Activated CD8-positive, alpha-beta T cell treated with anti-CD3 and anti-CD28 coated beads, Interleukin-2, amount 10 ng/mL, durations not matched to agents 7 days and 5 days (primary cell): ENCODE measurements at regions not wholly inside any gene's neighbourhood (a gene's known extent, or its start where the extent isn't known, plus 50 kb on each side); places are given as distances from the start of the nearest gene placed in this dataset.
"Not testable (repeated sequence)": the region's sequence is repeated elsewhere in the genome, so short reads cannot be mapped to it uniquely, and the experiment has no call there.

Source experiments
- ATAC-seq: fragments of 150-1000 bp; cut with Tn5 transposase; one replicate; pipeline ENCODE4 v1.10.0; 2021; ENCODE audit warnings: moderate library complexity
- CTCF ChIA-PET: fragments of 350-600 bp; sonication (Branson Sonifier 250); formaldehyde crosslinking; loops from one replicate; lab custom pipeline; 2021; ENCODE audit warnings: antibody characterized with exemption; lab: Charles Lee
- POLR2A ChIA-PET: fragments of 350-600 bp; sonication (Branson Sonifier 250); formaldehyde crosslinking; loops from one replicate; lab custom pipeline; 2021; ENCODE audit warnings: antibody characterized with exemption; lab: Charles Lee
- DNase-seq: peaks from one replicate; pipeline ENCODE4 v3.0.0-alpha.2; 2020
- H3K27ac Mint-ChIP-seq: one replicate; pipeline ENCODE4 v1.8.0; 2021; ENCODE audit warnings: mild to moderate bottlenecking, mixed read lengths
- H3K27me3 Mint-ChIP-seq: one replicate; pipeline ENCODE4 v1.8.0; 2021; ENCODE audit warnings: low read depth, mixed read lengths
- H3K36me3 Mint-ChIP-seq: one replicate; pipeline ENCODE4 v1.8.0; 2021; ENCODE audit warnings: low read depth, mixed read lengths
- H3K4me1 Mint-ChIP-seq: one replicate; pipeline ENCODE4 v1.8.0; 2021; ENCODE audit warnings: low read depth, mixed read lengths
- H3K4me3 Mint-ChIP-seq: one replicate; pipeline ENCODE4 v1.8.0; 2021; ENCODE audit warnings: mild to moderate bottlenecking, mixed read lengths
- H3K9me3 Mint-ChIP-seq: one replicate; pipeline ENCODE4 v1.8.0; 2022; ENCODE audit warnings: mixed read lengths; ENCODE audit not compliant: insufficient read depth

GRCh38 chr2:203606051-203606450 lies 71.0 kb upstream of the RAPH1 start:
- Mint-ChIP-seq H3K9me3 (no peaks in the 10 kb centered on the region), H3K27ac (no peak overlapping the region), H3K4me1 (no peaks in the 10 kb centered on the region), H3K4me3 (no peak overlapping the region), H3K36me3 (no peaks in the 10 kb centered on the region), H3K27me3 (peaks cover 11% of the 10 kb centered on the region)
- no peak for DNase-seq
- no peak for ATAC-seq
- ChIA-PET CTCF (no interaction called here), POLR2A (no interaction called here)

- Mint-ChIP-seq H3K36me3 (no peaks in the 10 kb centered on the region), H3K9me3 (no peaks in the 10 kb centered on the region), H3K27me3 (peaks cover under 1% of the 10 kb centered on the region), H3K4me1 (no peaks in the 10 kb centered on the region), H3K27ac (no peak overlapping the region), H3K4me3 (no peak overlapping the region)
- no peak for DNase-seq
- ChIA-PET CTCF (interaction anchor here (1.2 kb wide), 2 partner anchors 11 to 205 kb away, joined by 3 read pairs; no protein-coding TSS in a partner anchor), POLR2A (no interaction called here)
- no peak for ATAC-seq
Measured at GRCh38 chr2:203610558-203610957, 75.5 kb upstream of the RAPH1 start.

GRCh38 chr2:203612246-203612645 lies 77.1 kb upstream of the RAPH1 start:
- no peaks in the 10 kb centered on the region for H3K36me3 Mint-ChIP-seq
- H3K4me3 Mint-ChIP-seq, result no peak overlapping the region
- peaks cover 2% of the 10 kb centered on the region for H3K27me3 Mint-ChIP-seq
- no peaks in the 10 kb centered on the region for H3K4me1 Mint-ChIP-seq
- POLR2A ChIA-PET, result no interaction called here
- CTCF ChIA-PET, result interaction anchor here (0.8 kb wide), 1 partner anchor 13 kb away, joined by 3 read pairs; no protein-coding TSS in a partner anchor
- DNase-seq (no peak), ATAC-seq (no peak)
- H3K27ac Mint-ChIP-seq, result no peak overlapping the region
- no peaks in the 10 kb centered on the region for H3K9me3 Mint-ChIP-seq

GRCh38 chr2:203619267-203619878 lies 84.3 kb upstream of the RAPH1 start:
- ATAC-seq (no peak), DNase-seq (no peak)
- Mint-ChIP-seq H3K27me3 (peaks cover 2% of the 10 kb centered on the region), H3K4me1 (peaks cover 6% of the 10 kb centered on the region), H3K9me3 (peaks cover 4% of the 10 kb centered on the region), H3K36me3 (no peaks in the 10 kb centered on the region), H3K27ac (no peak overlapping the region), H3K4me3 (no peak overlapping the region)
- POLR2A ChIA-PET, result no interaction called here
- CTCF ChIA-PET, result no interaction called here

GRCh38 chr2:203621981-203622515 lies 84.4 kb upstream of the CD28 start:
- no peak overlapping the region for H3K27ac Mint-ChIP-seq
- DNase-seq (no peak), ATAC-seq (no peak)
- ChIA-PET CTCF (no interaction called here), POLR2A (no interaction called here)
- peaks cover 6% of the 10 kb centered on the region for H3K4me1 Mint-ChIP-seq
- peaks cover 4% of the 10 kb centered on the region for H3K9me3 Mint-ChIP-seq
- no peaks in the 10 kb centered on the region for H3K27me3 Mint-ChIP-seq
- H3K36me3 Mint-ChIP-seq, result no peaks in the 10 kb centered on the region
- no peak overlapping the region for H3K4me3 Mint-ChIP-seq

GRCh38 chr2:203623096-203623495 lies 83.3 kb upstream of the CD28 start:
- Mint-ChIP-seq H3K4me3 (no peak overlapping the region), H3K27me3 (no peaks in the 10 kb centered on the region), H3K36me3 (no peaks in the 10 kb centered on the region), H3K4me1 (peaks cover 6% of the 10 kb centered on the region), H3K9me3 (peaks cover 4% of the 10 kb centered on the region), H3K27ac (no peak overlapping the region)
- ATAC-seq, result no peak
- DNase-seq, result no peak
- ChIA-PET POLR2A (no interaction called here), CTCF (no interaction called here)

- Mint-ChIP-seq H3K9me3 (peaks cover 4% of the 10 kb centered on the region), H3K36me3 (no peaks in the 10 kb centered on the region), H3K4me1 (peaks cover 6% of the 10 kb centered on the region), H3K27me3 (no peaks in the 10 kb centered on the region), H3K4me3 (no peak overlapping the region), H3K27ac (no peak overlapping the region)
- no peak for DNase-seq
- CTCF ChIA-PET, result no interaction called here
- POLR2A ChIA-PET, result no interaction called here
- ATAC-seq, result no peak
Measured at GRCh38 chr2:203623661-203624060, 82.8 kb upstream of the CD28 start.

GRCh38 chr2:203625701-203626100 lies 80.7 kb upstream of the CD28 start:
- no peaks in the 10 kb centered on the region for H3K27me3 Mint-ChIP-seq
- CTCF ChIA-PET, result no interaction called here
- ATAC-seq, result no peak
- POLR2A ChIA-PET, result no interaction called here
- no peak overlapping the region for H3K27ac Mint-ChIP-seq
- H3K36me3 Mint-ChIP-seq, result no peaks in the 10 kb centered on the region
- peaks cover 4% of the 10 kb centered on the region for H3K9me3 Mint-ChIP-seq
- peaks cover 6% of the 10 kb centered on the region for H3K4me1 Mint-ChIP-seq
- H3K4me3 Mint-ChIP-seq, result no peak overlapping the region
- no peak for DNase-seq

- H3K27me3 Mint-ChIP-seq, H3K27ac Mint-ChIP-seq, H3K9me3 Mint-ChIP-seq, ATAC-seq, H3K4me3 Mint-ChIP-seq, DNase-seq, H3K4me1 Mint-ChIP-seq, POLR2A ChIA-PET, H3K36me3 Mint-ChIP-seq: not testable (repeated sequence)
- CTCF ChIA-PET, result interaction anchor here (0.7 to 1.0 kb wide), 2 partner anchors 11 to 188 kb away, joined by 3 read pairs; no protein-coding TSS in a partner anchor
Measured at GRCh38 chr2:203626247-203626646, 80.2 kb upstream of the CD28 start.

GRCh38 chr2:203626952-203627681 lies 79.3 kb upstream of the CD28 start:
- Mint-ChIP-seq H3K36me3 (no peaks in the 10 kb centered on the region), H3K4me3 (no peak overlapping the region), H3K27me3 (no peaks in the 10 kb centered on the region), H3K27ac (no peak overlapping the region), H3K4me1 (peaks cover 6% of the 10 kb centered on the region), H3K9me3 (peaks cover 4% of the 10 kb centered on the region)
- ChIA-PET CTCF (interaction anchor here (0.7 to 1.0 kb wide), 2 partner anchors 11 to 187 kb away, joined by 3 read pairs; no protein-coding TSS in a partner anchor), POLR2A (no interaction called here)
- ATAC-seq, result no peak
- DNase-seq, result no peak

GRCh38 chr2:203629699-203630098 lies 76.7 kb upstream of the CD28 start:
- Mint-ChIP-seq H3K4me3 (no peak overlapping the region), H3K4me1 (no peaks in the 10 kb centered on the region), H3K36me3 (no peaks in the 10 kb centered on the region), H3K9me3 (no peaks in the 10 kb centered on the region), H3K27ac (no peak overlapping the region), H3K27me3 (no peaks in the 10 kb centered on the region)
- ATAC-seq, result no peak
- DNase-seq, result no peak
- CTCF ChIA-PET, result no interaction called here
- POLR2A ChIA-PET, result no interaction called here

- Mint-ChIP-seq H3K27me3 (no peaks in the 10 kb centered on the region), H3K9me3 (no peaks in the 10 kb centered on the region), H3K36me3 (no peaks in the 10 kb centered on the region), H3K4me1 (no peaks in the 10 kb centered on the region), H3K27ac (no peak overlapping the region), H3K4me3 (no peak overlapping the region)
- no peak for ATAC-seq
- no peak for DNase-seq
- CTCF ChIA-PET, result no interaction called here
- POLR2A ChIA-PET, result no interaction called here
Measured at GRCh38 chr2:203631068-203631757, 75.2 kb upstream of the CD28 start.
